ENCODE measurements at regions not wholly inside any gene's neighbourhood (a gene's known extent, or its start where the extent isn't known, plus 50 kb on each side); places are given as distances from the start of the nearest gene placed in this dataset.

DNA sequence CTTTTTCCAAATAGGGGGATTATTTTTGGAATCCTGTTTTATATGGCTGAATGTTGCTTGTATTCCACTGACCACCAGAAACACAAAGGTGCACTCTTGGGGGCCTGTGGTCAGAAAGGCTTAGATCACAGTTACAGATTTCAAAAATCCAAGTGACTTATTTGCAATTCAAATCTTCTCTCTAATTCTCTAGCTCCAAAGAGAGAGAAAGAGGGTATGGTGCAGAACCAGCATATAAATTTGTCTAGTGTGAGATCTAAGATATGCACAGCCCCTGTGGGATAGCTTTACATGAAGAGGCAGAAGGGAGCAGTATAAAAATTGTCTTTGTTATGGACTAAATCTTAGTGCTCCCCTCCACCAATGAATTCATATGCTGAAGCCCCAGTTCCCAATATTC is 1121.7 kb upstream of the CELF2 start:
- no peak overlapping the region for H3K4me3 Mint-ChIP-seq (ENCODE audit: unreplicated experiment)

DNA sequence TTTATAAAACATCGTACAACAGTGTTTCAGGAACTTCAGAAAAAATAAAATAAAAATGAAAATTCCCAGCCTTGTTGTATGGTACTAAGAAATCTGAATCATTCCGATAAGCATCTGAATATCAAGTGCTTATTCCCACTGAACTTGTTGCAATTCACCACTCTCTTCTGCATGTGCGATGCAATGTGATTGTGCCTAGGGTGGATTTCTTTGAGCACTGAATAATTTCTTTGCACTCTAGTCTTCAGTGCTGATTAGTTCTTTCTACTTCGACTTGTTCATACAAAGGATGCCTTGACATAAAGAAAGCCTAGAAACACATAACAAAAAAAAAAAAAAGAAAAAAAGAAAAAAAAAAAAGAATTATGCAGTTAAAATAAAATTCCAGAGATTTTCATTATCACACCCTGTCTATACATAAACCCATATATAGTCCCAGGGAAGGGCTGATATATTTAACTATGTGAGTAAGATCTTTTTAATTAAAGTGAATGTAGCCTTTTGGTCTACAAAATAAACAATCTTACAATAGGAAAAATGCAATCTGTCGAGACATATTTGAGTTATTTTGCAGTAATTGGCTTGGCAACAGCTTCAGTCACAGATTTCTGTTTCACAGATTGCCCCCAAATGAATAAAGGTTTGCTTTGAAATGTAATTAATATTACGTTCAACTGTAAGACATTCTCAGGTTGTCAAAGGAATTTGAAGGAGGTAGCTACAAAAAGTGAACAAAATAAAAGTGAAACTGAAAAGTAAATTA is 1118.9 kb upstream of the CELF2 start:
- H3K4me1 Mint-ChIP-seq (ENCODE audit: low read depth, unreplicated experiment) = no peaks in the 10 kb centered on the region

More for the DNA sequence above, 1121.7 kb upstream of the CELF2 start:
- H3K27me3 Mint-ChIP-seq (ENCODE audit: insufficient read depth, unreplicated experiment) = no peaks in the 10 kb centered on the region
- ChIA-PET CTCF (no interaction called here), POLR2A (no interaction called here)
- H3K36me3 Mint-ChIP-seq (ENCODE audit: insufficient read depth, unreplicated experiment) = no peaks in the 10 kb centered on the region
- H3K4me1 ChIP-seq = no peaks in the 10 kb centered on the region
- no peak overlapping the region for H3K4me3 ChIP-seq (ENCODE audit: low read depth, low read length)
- BruUV-seq (replicated peaks) = no TSS peak
- intact Hi-C loops (cut with micrococcal nuclease; ENCODE audit: unreplicated experiment) = no loop called here
- TF ChIP-seq, protein P1, sequence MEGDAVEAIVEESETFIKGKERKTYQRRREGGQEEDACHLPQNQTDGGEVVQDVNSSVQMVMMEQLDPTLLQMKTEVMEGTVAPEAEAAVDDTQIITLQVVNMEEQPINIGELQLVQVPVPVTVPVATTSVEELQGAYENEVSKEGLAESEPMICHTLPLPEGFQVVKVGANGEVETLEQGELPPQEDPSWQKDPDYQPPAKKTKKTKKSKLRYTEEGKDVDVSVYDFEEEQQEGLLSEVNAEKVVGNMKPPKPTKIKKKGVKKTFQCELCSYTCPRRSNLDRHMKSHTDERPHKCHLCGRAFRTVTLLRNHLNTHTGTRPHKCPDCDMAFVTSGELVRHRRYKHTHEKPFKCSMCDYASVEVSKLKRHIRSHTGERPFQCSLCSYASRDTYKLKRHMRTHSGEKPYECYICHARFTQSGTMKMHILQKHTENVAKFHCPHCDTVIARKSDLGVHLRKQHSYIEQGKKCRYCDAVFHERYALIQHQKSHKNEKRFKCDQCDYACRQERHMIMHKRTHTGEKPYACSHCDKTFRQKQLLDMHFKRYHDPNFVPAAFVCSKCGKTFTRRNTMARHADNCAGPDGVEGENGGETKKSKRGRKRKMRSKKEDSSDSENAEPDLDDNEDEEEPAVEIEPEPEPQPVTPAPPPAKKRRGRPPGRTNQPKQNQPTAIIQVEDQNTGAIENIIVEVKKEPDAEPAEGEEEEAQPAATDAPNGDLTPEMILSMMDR (IDR thresholded peaks at IDR 0.05; ENCODE audit: insufficient read depth in 1 of 2, low read depth in 1 of 2, low read length in 1 of 2, severe bottlenecking in 1 of 2, unreplicated experiment in 1 of 2) = no peak
- no peaks in the 10 kb centered on the region for H3K9me3 Mint-ChIP-seq (ENCODE audit: unreplicated experiment)
- no peaks in the 10 kb centered on the region for H3K36me3 ChIP-seq (ENCODE audit: control insufficient read depth, insufficient read depth, low read length)
- no peaks in the 10 kb centered on the region for H3K9me3 ChIP-seq
- no peaks in the 10 kb centered on the region for H3K27me3 ChIP-seq (replicated peaks; ENCODE audit: control insufficient read depth, insufficient read depth, low read length)
- H3K27ac Mint-ChIP-seq (ENCODE audit: unreplicated experiment) = no peak overlapping the region
- no peak for DNase-seq
- no peaks in the 10 kb centered on the region for H3K4me1 Mint-ChIP-seq (ENCODE audit: low read depth, unreplicated experiment)

DNA sequence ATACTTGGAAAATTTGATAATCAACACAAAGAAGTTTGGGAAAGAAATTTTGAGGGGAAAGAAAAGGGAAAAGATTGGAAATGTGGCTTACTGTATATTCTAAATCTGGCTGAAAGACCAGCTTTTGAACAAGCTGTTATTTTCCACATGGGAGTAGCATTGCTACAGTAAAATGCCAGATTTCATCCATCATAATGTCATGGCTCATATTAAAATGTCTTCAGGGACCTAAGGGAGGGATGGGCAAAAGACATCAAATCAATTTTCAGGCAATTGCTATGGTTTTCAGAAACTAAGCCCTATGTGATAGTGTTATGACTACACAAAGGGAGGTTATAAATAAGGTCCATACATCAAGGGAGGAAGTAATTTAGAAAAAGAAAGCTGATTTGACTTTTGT is 1116.9 kb upstream of the CELF2 start:
- Mint-ChIP-seq H3K4me1 (ENCODE audit: low read depth, unreplicated experiment) (no peaks in the 10 kb centered on the region), H3K4me3 (ENCODE audit: unreplicated experiment) (no peak overlapping the region), H3K27me3 (ENCODE audit: insufficient read depth, unreplicated experiment) (no peaks in the 10 kb centered on the region), H3K27ac (ENCODE audit: unreplicated experiment) (no peak overlapping the region), H3K9me3 (ENCODE audit: unreplicated experiment) (no peaks in the 10 kb centered on the region), H3K36me3 (ENCODE audit: insufficient read depth, unreplicated experiment) (no peaks in the 10 kb centered on the region)
- Histone ChIP-seq H3K36me3 (ENCODE audit: control insufficient read depth, insufficient read depth, low read length) (no peaks in the 10 kb centered on the region), H3K27me3 (replicated peaks; ENCODE audit: control insufficient read depth, insufficient read depth, low read length) (no peaks in the 10 kb centered on the region), H3K4me3 (ENCODE audit: low read depth, low read length) (no peak overlapping the region), H3K9me3 (no peaks in the 10 kb centered on the region), H3K4me1 (no peaks in the 10 kb centered on the region)
- TF ChIP-seq, protein P1 (IDR thresholded peaks at IDR 0.05; ENCODE audit: insufficient read depth in 1 of 2, low read depth in 1 of 2, low read length in 1 of 2, severe bottlenecking in 1 of 2, unreplicated experiment in 1 of 2) = no peak
- intact Hi-C loops (cut with micrococcal nuclease; ENCODE audit: unreplicated experiment) = no loop called here
- ChIA-PET POLR2A (no interaction called here), CTCF (no interaction called here)
- no peak for DNase-seq
- no TSS peak for BruUV-seq (replicated peaks)

More for the DNA sequence above, 1118.9 kb upstream of the CELF2 start:
- Histone ChIP-seq H3K4me1 (no peaks in the 10 kb centered on the region), H3K27me3 (replicated peaks; ENCODE audit: control insufficient read depth, insufficient read depth, low read length) (no peaks in the 10 kb centered on the region), H3K9me3 (no peaks in the 10 kb centered on the region), H3K4me3 (ENCODE audit: low read depth, low read length) (no peak overlapping the region), H3K36me3 (ENCODE audit: control insufficient read depth, insufficient read depth, low read length) (no peaks in the 10 kb centered on the region)
- ChIA-PET CTCF (no interaction called here), POLR2A (no interaction called here)
- BruUV-seq (replicated peaks) = no TSS peak
- no peaks in the 10 kb centered on the region for H3K9me3 Mint-ChIP-seq (ENCODE audit: unreplicated experiment)
- intact Hi-C loops (cut with micrococcal nuclease; ENCODE audit: unreplicated experiment) = no loop called here
- H3K4me3 Mint-ChIP-seq (ENCODE audit: unreplicated experiment) = no peak overlapping the region
- DNase-seq = no peak
- no peaks in the 10 kb centered on the region for H3K27me3 Mint-ChIP-seq (ENCODE audit: insufficient read depth, unreplicated experiment)
- H3K36me3 Mint-ChIP-seq (ENCODE audit: insufficient read depth, unreplicated experiment) = no peaks in the 10 kb centered on the region
- H3K27ac Mint-ChIP-seq (ENCODE audit: unreplicated experiment) = no peak overlapping the region
- TF ChIP-seq, protein P1 (IDR thresholded peaks at IDR 0.05; ENCODE audit: insufficient read depth in 1 of 2, low read depth in 1 of 2, low read length in 1 of 2, severe bottlenecking in 1 of 2, unreplicated experiment in 1 of 2) = no peak
